ENCODE measurements at regions not wholly inside any gene's neighbourhood (a gene's known extent, or its start where the extent isn't known, plus 50 kb on each side); places are given as distances from the start of the nearest gene placed in this dataset.

DNA sequence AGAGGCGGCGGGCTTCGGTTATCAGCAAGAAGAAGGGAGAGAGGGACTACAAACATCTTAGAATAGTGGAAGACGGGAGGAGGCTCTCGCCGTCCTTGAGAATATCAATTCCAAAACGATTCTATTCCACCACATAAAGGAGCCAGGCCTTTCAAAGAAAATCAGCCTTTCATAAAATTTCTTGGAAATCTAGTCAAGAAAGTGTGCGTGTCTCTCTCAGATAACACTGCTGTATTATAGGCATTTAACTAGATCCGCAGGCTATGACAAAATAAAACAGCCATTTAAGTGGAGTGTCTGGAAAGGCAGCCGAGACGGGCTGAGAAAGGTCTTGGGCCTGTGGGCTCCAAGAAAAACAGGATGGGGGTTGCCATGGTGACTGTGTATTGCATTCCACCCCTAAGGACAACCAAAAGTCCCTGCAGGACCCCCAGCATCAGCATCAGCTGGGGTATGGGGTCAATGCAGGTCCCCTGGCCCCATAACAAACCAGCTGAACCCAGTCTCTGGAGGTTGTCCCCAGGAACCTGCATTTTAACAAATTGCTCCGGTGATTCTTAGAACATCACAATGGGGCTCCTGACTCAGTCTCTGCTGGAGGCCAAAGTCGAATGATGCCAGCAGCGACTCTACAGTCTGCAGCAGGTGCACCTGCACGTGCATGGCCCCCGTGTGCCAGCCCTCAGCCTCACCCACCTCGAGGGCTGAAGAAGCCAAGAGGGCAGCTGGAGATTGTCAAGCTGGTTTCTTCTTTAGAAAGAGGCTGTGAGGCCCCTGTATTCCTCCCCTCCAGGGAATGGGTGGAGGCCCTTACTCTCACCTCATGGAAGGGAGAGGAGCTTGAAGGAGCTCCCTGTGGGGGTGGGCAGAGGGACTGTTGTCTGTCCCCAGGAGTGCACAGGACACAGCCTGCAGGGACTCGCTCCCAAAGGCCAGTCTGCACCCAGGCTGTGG lies 287.4 kb downstream of the NPHP4 start:
- WGBS (ENCODE audit: insufficient coverage) = 77% methylated on average over 2 of the region's 18 CpGs
- DNase-seq = no peak
- Histone ChIP-seq H3K27me3 (ENCODE audit: control insufficient read depth, insufficient read depth, low read length) (no peaks in the 10 kb centered on the region), H3K4me1 (ENCODE audit: control insufficient read depth, insufficient read depth, low read length) (no peaks in the 10 kb centered on the region), H3K36me3 (ENCODE audit: control insufficient read depth, insufficient read depth, low read length) (no peaks in the 10 kb centered on the region), H3K27ac (ENCODE audit: low read length) (no peak overlapping the region), H3K4me3 (ENCODE audit: low read length) (no peak overlapping the region), H3K9me3 (replicated peaks; ENCODE audit: control insufficient read depth, low read depth, low read length) (no peaks in the 10 kb centered on the region)

DNA sequence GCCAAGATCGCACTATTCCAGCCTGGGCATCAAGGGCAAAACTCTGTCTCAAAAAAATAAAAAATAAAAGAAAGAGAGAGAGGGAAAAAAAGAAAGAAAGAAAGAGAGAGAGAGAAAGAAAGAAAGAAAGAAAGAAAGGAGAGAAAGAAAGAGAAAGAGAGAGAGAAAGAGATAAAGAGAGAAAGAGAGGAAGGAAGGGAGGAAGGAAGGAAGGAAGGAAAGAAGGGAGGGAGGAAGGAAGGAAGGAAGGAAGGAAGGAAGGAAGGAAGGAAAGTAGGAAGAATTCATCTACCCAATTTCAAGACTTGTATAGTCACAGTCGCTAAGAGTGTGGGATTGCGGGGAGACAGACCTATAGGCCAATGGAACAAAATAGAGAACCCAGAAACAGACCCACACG lies 290.6 kb downstream of the NPHP4 start:
- Histone ChIP-seq H3K4me3 (ENCODE audit: low read length) (no peak overlapping the region), H3K36me3 (ENCODE audit: control insufficient read depth, insufficient read depth, low read length) (no peaks in the 10 kb centered on the region), H3K27me3 (ENCODE audit: control insufficient read depth, insufficient read depth, low read length) (no peaks in the 10 kb centered on the region), H3K9me3 (replicated peaks; ENCODE audit: control insufficient read depth, low read depth, low read length) (no peaks in the 10 kb centered on the region), H3K27ac (ENCODE audit: low read length) (no peak overlapping the region), H3K4me1 (ENCODE audit: control insufficient read depth, insufficient read depth, low read length) (no peaks in the 10 kb centered on the region)
- 100% methylated on average over 2 of the region's 4 CpGs for WGBS (ENCODE audit: insufficient coverage)
- DNase-seq = no peak

DNA sequence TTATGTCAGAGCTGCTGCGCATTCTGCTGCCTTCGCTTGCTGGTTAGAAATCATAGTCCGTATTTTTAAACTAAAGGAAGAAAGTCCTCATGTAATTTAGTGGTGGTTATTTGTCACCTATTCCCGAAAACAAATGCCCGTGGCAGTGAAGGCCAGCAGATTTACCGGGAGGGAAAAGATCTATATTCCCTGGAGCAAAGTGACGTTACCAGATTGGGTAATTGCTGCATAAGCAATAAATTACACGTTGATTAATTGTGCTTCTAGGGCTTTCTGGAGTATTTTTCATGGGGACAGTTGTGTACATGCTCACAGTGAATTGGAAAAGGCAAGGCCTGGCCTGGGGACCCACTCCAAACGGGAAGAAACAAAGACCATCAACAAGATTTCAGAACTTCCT lies 298.7 kb downstream of the NPHP4 start:
- Histone ChIP-seq H3K4me3 (ENCODE audit: low read length) (no peak overlapping the region), H3K27ac (ENCODE audit: low read length) (no peak overlapping the region), H3K27me3 (ENCODE audit: control insufficient read depth, insufficient read depth, low read length) (peaks cover 2% of the 10 kb centered on the region), H3K9me3 (replicated peaks; ENCODE audit: control insufficient read depth, low read depth, low read length) (no peaks in the 10 kb centered on the region), H3K36me3 (ENCODE audit: control insufficient read depth, insufficient read depth, low read length) (no peaks in the 10 kb centered on the region), H3K4me1 (ENCODE audit: control insufficient read depth, insufficient read depth, low read length) (no peaks in the 10 kb centered on the region)
- DNase-seq = no peak
- WGBS (ENCODE audit: insufficient coverage) = 67% methylated on average over 5 of the region's 9 CpGs

DNA sequence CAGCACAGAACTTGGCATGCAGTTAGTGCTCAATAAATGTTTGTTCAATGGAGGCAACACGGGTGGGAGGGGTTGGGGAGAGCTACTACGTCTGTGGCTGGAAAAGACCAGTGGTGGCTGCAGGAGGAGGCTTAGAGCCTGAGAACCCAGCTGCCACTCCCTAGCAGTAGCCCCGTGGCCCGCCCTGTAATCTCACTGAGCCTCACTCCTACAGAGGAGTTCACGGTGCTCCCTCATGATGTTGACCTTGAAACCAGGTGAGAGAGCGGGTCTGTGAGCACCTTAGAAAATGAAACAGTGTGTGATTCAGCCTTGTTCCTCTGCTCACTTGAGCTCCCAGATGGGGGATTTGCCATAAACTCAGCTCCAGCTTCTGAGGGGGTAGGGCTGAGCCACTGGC lies 299.6 kb downstream of the NPHP4 start:
- no peak overlapping the region for H3K27ac ChIP-seq (ENCODE audit: low read length)
- H3K9me3 ChIP-seq (replicated peaks; ENCODE audit: control insufficient read depth, low read depth, low read length) = no peaks in the 10 kb centered on the region
- DNase-seq = no peak
- no peaks in the 10 kb centered on the region for H3K4me1 ChIP-seq (ENCODE audit: control insufficient read depth, insufficient read depth, low read length)
- no peaks in the 10 kb centered on the region for H3K36me3 ChIP-seq (ENCODE audit: control insufficient read depth, insufficient read depth, low read length)
- no peak overlapping the region for H3K4me3 ChIP-seq (ENCODE audit: low read length)
- 0% methylated on average over 1 of the region's 6 CpGs for WGBS (ENCODE audit: insufficient coverage)
- H3K27me3 ChIP-seq (ENCODE audit: control insufficient read depth, insufficient read depth, low read length) = peaks cover 2% of the 10 kb centered on the region

DNA sequence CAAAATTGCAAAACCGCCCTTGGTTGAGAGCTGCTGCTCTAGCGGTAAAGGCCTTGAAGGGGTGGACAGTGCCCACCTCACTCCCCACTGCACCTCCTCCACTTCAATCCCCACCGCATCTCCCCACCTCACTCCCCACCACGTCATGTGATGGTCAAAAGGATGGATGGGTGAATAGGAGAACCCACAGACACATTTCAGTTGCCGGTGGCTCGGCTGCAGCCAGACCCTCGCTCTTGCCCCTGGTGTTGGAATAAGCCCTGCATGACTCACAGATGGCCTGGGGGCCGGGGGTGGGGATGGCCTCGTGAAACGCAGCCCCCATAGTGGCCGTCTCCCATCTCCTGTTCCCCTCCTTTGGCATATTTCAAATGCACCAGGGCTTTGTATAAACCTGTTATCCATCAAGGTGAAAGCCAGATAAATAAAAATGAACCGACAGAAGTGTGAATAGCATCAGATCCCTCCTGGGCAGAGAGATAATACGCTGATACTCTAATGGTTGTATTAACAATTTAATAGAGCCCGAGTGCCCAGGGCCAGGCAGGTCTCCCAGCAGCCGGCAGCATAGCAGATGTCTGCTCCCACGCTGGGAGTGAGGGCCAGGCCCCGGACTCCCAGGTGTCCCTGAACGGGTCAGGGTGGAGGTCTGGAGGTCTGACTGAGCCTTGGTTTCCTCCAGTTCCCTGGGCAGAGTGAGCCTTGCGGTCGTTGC lies 300.3 kb downstream of the NPHP4 start:
- DNase-seq = no peak
- Histone ChIP-seq H3K9me3 (replicated peaks; ENCODE audit: control insufficient read depth, low read depth, low read length) (no peaks in the 10 kb centered on the region), H3K4me1 (ENCODE audit: control insufficient read depth, insufficient read depth, low read length) (no peaks in the 10 kb centered on the region), H3K4me3 (ENCODE audit: low read length) (no peak overlapping the region), H3K36me3 (ENCODE audit: control insufficient read depth, insufficient read depth, low read length) (no peaks in the 10 kb centered on the region), H3K27ac (ENCODE audit: low read length) (no peak overlapping the region), H3K27me3 (ENCODE audit: control insufficient read depth, insufficient read depth, low read length) (peaks cover 2% of the 10 kb centered on the region)
- 40% methylated on average over 2 of the region's 20 CpGs for WGBS (ENCODE audit: insufficient coverage)

DNA sequence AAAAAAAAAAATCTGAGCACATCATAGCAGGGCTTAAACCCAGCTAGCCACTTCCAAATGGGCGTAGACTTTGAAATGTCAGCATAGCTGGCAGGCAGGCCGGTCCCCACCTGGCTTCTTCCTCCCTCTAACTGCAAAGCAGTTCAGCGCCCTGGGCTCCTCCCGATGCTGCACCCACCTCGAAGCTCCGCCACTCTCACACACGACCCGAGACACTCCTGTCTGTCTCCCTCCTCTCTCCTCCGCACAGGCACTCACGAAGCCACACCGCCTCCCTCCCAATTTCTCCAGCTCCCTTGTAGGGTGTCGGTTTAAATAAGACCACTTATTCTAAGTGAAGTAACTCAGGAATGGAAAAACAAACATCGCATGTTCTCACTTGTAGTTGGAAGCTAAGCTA lies 301.3 kb downstream of the NPHP4 start:
- H3K27me3 ChIP-seq (ENCODE audit: control insufficient read depth, insufficient read depth, low read length) = peaks cover 2% of the 10 kb centered on the region
- 70% methylated on average over 9 of the region's 13 CpGs for WGBS (ENCODE audit: insufficient coverage)
- no peak overlapping the region for H3K27ac ChIP-seq (ENCODE audit: low read length)
- H3K4me1 ChIP-seq (ENCODE audit: control insufficient read depth, insufficient read depth, low read length) = no peaks in the 10 kb centered on the region
- H3K36me3 ChIP-seq (ENCODE audit: control insufficient read depth, insufficient read depth, low read length) = no peaks in the 10 kb centered on the region
- H3K4me3 ChIP-seq (ENCODE audit: low read length) = no peak overlapping the region
- no peaks in the 10 kb centered on the region for H3K9me3 ChIP-seq (replicated peaks; ENCODE audit: control insufficient read depth, low read depth, low read length)
- DNase-seq = no peak

DNA sequence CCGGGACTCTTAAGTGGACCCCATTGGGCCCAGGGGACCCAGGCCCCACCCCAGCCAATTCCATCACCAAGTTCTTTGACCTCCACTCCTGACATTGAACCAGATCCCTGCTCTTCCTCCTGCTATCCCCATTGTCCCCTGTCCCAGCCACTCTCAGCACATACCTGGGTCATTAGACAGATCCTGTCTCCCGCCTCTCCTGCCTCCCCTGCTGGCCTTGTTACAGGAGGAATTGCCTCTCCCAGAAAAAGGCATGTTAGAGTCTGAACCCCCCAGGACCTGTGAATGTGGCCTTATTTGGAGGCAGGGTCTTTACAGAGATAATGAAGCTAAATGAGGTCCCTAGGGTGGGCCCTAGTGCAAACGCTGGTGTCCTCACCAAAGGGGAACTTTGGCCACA lies 301.9 kb downstream of the NPHP4 start:
- Histone ChIP-seq H3K27me3 (ENCODE audit: control insufficient read depth, insufficient read depth, low read length) (peaks cover 5% of the 10 kb centered on the region), H3K36me3 (ENCODE audit: control insufficient read depth, insufficient read depth, low read length) (no peaks in the 10 kb centered on the region), H3K27ac (ENCODE audit: low read length) (no peak overlapping the region), H3K9me3 (replicated peaks; ENCODE audit: control insufficient read depth, low read depth, low read length) (no peaks in the 10 kb centered on the region), H3K4me3 (ENCODE audit: low read length) (no peak overlapping the region), H3K4me1 (ENCODE audit: control insufficient read depth, insufficient read depth, low read length) (no peaks in the 10 kb centered on the region)
- WGBS (ENCODE audit: insufficient coverage) = 62% methylated on average over 2 of the region's 3 CpGs
- DNase-seq = no peak

DNA sequence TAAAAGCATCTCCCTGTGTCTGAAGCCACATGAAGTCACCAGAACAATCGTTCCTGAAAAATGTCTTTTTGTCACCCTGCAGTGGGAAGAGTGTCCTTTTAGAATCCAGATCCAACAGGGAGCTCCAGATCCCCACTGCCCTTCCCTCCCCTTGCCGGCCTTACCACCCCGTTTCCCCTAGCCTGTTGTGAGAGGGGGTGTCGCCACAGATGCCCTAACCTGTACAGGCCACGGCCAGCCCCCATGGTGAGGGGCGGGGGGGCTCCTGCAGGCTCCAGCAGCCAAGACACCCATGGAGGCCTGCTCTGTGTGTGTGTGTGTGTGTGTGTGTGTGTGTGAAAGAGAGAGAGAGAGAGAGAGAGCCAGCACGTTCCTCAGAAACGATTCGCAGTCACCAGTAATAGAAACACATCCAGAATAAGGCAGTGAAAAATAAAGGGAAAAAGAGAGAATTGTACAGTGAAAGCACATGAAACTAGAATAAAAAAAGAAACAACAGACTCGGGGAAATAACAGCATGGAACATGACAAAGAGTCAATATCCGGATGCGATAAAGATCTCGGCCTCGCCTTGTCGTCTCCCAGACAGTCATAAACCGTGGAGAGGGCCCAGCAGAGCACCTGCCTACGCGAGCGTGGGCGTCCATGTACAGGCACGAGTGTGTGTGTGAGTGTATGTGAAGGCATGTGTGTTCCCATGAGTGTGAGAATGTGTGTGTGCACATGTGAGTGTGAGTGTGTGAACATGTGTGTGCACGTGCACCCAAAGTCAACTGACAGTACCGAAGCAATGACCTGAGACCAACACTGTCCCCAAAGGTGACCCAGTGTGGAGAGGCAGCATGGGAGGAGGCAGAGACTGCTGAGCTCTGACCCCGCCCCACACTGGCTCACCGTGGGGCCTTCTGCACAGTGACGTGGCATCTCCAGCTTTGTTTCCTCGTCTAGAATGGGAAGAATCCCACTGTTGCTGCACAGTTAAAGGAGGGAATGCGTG lies 303.8 kb downstream of the NPHP4 start:
- Histone ChIP-seq H3K4me3 (ENCODE audit: low read length) (no peak overlapping the region), H3K27ac (ENCODE audit: low read length) (no peak overlapping the region), H3K9me3 (replicated peaks; ENCODE audit: control insufficient read depth, low read depth, low read length) (no peaks in the 10 kb centered on the region), H3K4me1 (ENCODE audit: control insufficient read depth, insufficient read depth, low read length) (no peaks in the 10 kb centered on the region), H3K36me3 (ENCODE audit: control insufficient read depth, insufficient read depth, low read length) (no peaks in the 10 kb centered on the region), H3K27me3 (ENCODE audit: control insufficient read depth, insufficient read depth, low read length) (peaks cover 9% of the 10 kb centered on the region)
- no peak for DNase-seq
- WGBS (ENCODE audit: insufficient coverage) = 72% methylated on average over 21 of the region's 28 CpGs

DNA sequence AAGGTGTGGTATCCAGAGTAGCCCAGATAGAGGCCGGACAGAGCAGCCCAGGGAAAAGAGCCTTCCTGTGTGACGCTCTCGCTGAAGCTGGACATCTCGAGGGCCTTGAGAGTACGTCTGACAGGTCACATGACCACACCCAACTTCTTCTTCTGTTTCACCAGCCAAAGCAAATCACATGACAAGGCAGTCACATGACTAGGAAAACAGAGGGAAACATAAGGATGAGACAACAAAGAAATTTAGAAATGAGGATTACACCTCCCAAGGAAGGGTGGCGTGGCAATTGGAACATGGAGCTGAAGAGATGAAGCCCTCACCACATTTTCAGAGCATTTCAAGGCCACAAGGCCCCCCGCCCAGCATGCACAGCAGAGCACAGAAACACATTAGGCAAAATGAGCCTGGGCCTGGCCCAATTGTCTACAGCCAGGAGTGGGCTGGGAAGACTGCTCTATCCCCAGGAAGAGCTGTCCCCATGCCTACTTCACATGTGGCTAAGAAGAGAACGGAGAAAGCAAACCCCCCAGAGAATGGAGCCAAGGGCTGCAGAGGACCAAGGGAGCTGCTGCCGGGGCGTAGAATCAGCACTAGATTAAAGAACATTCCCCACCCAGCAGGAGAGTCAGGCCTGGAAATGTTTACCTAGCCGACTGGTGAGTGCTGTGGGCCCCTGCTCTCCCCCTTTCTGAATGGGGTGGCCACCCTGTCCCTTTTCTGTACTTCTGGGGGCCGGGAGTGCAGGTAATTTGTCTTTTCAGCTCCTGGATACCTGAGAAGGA lies 305.1 kb downstream of the NPHP4 start:
- Histone ChIP-seq H3K27me3 (ENCODE audit: control insufficient read depth, insufficient read depth, low read length) (peaks cover 7% of the 10 kb centered on the region), H3K27ac (ENCODE audit: low read length) (no peak overlapping the region), H3K36me3 (ENCODE audit: control insufficient read depth, insufficient read depth, low read length) (no peaks in the 10 kb centered on the region), H3K9me3 (replicated peaks; ENCODE audit: control insufficient read depth, low read depth, low read length) (no peaks in the 10 kb centered on the region), H3K4me3 (ENCODE audit: low read length) (no peak overlapping the region), H3K4me1 (ENCODE audit: control insufficient read depth, insufficient read depth, low read length) (no peaks in the 10 kb centered on the region)
- WGBS (ENCODE audit: insufficient coverage) = 83% methylated on average over 8 of the region's 12 CpGs
- no peak for DNase-seq
